ENCODE measurements at regions not wholly inside any gene's neighbourhood (a gene's known extent, or its start where the extent isn't known, plus 50 kb on each side); places are given as distances from the start of the nearest gene placed in this dataset.

DNA sequence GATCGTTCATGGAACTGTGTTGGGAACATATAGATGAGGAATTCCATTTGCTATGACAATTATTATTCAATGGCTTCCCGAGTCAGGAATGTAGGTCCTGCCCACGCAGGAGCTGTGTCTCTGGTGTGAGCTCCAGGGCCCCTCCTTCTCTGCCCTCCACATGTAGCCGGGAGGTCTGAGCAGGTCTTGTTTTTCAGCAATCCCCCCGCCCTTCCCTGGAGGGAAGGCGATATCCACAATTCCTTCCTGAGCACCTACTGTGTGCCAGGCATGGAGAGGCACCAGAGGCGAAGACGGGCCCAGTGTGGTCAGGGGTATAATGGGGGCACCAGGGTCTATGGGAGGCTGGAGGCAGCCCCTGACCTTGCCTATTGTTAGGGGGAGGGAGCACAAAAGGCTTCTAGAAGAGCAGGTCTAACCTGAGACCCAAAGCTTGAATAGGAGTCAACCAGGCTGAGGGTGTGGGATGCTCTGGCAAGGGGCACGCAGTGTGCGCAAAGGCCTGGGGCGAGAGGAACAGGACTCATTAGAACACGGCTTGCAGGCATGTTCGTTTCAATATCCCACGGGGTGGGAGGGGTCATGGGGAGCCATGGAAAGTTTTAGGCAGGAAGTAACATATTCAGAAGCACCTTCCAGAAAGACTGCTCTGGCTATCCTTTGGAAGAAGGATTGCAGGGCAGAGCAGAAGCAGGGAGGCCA, 154.9 kb downstream of the C9orf50 start:
- ATAC-seq = no peak; the same call in 2 of the 3 replicates
- TF ChIP-seq ZFP30 (CRISPR knock-in tag; IDR thresholded peaks at IDR 0.05) (no peak), RARB (CRISPR knock-in tag; IDR thresholded peaks at IDR 0.05) (no peak), OSR1 (CRISPR knock-in tag; IDR thresholded peaks at IDR 0.05) (no peak), PPARA (CRISPR knock-in tag; IDR thresholded peaks at IDR 0.05; ENCODE audit: borderline replicate concordance) (no peak), ISL1 (CRISPR knock-in tag; IDR thresholded peaks at IDR 0.05) (no peak), BACH2 (CRISPR knock-in tag; IDR thresholded peaks at IDR 0.05; ENCODE audit: borderline replicate concordance) (no peak), ZFP3 (CRISPR knock-in tag; IDR thresholded peaks at IDR 0.05) (no peak), ZNF565 (CRISPR knock-in tag; conservative IDR thresholded peaks at IDR 0.05; ENCODE audit: low read depth) (no peak), ARNTL (CRISPR knock-in tag; IDR thresholded peaks at IDR 0.05; ENCODE audit: borderline replicate concordance, low read depth) (no peak), ESRRG (CRISPR knock-in tag; IDR thresholded peaks at IDR 0.05) (no peak), CSDC2 (CRISPR knock-in tag; IDR thresholded peaks at IDR 0.05) (no peak), GLIS3 (CRISPR knock-in tag; IDR thresholded peaks at IDR 0.05) (no peak)
- TF ChIP-seq, protein P1, sequence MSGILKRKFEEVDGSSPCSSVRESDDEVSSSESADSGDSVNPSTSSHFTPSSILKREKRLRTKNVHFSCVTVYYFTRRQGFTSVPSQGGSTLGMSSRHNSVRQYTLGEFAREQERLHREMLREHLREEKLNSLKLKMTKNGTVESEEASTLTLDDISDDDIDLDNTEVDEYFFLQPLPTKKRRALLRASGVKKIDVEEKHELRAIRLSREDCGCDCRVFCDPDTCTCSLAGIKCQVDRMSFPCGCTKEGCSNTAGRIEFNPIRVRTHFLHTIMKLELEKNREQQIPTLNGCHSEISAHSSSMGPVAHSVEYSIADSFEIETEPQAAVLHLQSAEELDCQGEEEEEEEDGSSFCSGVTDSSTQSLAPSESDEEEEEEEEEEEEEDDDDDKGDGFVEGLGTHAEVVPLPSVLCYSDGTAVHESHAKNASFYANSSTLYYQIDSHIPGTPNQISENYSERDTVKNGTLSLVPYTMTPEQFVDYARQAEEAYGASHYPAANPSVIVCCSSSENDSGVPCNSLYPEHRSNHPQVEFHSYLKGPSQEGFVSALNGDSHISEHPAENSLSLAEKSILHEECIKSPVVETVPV (CRISPR knock-in tag; IDR thresholded peaks at IDR 0.05) = no peak
- TF ChIP-seq, protein P2, sequence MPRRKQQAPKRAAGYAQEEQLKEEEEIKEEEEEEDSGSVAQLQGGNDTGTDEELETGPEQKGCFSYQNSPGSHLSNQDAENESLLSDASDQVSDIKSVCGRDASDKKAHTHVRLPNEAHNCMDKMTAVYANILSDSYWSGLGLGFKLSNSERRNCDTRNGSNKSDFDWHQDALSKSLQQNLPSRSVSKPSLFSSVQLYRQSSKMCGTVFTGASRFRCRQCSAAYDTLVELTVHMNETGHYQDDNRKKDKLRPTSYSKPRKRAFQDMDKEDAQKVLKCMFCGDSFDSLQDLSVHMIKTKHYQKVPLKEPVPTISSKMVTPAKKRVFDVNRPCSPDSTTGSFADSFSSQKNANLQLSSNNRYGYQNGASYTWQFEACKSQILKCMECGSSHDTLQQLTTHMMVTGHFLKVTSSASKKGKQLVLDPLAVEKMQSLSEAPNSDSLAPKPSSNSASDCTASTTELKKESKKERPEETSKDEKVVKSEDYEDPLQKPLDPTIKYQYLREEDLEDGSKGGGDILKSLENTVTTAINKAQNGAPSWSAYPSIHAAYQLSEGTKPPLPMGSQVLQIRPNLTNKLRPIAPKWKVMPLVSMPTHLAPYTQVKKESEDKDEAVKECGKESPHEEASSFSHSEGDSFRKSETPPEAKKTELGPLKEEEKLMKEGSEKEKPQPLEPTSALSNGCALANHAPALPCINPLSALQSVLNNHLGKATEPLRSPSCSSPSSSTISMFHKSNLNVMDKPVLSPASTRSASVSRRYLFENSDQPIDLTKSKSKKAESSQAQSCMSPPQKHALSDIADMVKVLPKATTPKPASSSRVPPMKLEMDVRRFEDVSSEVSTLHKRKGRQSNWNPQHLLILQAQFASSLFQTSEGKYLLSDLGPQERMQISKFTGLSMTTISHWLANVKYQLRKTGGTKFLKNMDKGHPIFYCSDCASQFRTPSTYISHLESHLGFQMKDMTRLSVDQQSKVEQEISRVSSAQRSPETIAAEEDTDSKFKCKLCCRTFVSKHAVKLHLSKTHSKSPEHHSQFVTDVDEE (CRISPR knock-in tag; IDR thresholded peaks at IDR 0.05) = no peak
- TF ChIP-seq, protein P3, sequence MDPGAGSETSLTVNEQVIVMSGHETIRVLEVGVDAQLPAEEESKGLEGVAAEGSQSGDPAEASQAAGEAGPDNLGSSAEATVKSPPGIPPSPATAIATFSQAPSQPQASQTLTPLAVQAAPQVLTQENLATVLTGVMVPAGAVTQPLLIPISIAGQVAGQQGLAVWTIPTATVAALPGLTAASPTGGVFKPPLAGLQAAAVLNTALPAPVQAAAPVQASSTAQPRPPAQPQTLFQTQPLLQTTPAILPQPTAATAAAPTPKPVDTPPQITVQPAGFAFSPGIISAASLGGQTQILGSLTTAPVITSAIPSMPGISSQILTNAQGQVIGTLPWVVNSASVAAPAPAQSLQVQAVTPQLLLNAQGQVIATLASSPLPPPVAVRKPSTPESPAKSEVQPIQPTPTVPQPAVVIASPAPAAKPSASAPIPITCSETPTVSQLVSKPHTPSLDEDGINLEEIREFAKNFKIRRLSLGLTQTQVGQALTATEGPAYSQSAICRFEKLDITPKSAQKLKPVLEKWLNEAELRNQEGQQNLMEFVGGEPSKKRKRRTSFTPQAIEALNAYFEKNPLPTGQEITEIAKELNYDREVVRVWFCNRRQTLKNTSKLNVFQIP (CRISPR knock-in tag; IDR thresholded peaks at IDR 0.05; ENCODE audit: borderline replicate concordance, low read depth) = no peak
- TF ChIP-seq, protein P4, sequence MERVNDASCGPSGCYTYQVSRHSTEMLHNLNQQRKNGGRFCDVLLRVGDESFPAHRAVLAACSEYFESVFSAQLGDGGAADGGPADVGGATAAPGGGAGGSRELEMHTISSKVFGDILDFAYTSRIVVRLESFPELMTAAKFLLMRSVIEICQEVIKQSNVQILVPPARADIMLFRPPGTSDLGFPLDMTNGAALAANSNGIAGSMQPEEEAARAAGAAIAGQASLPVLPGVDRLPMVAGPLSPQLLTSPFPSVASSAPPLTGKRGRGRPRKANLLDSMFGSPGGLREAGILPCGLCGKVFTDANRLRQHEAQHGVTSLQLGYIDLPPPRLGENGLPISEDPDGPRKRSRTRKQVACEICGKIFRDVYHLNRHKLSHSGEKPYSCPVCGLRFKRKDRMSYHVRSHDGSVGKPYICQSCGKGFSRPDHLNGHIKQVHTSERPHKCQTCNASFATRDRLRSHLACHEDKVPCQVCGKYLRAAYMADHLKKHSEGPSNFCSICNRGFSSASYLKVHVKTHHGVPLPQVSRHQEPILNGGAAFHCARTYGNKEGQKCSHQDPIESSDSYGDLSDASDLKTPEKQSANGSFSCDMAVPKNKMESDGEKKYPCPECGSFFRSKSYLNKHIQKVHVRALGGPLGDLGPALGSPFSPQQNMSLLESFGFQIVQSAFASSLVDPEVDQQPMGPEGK (CRISPR knock-in tag; IDR thresholded peaks at IDR 0.05; ENCODE audit: borderline replicate concordance) = no peak

DNA sequence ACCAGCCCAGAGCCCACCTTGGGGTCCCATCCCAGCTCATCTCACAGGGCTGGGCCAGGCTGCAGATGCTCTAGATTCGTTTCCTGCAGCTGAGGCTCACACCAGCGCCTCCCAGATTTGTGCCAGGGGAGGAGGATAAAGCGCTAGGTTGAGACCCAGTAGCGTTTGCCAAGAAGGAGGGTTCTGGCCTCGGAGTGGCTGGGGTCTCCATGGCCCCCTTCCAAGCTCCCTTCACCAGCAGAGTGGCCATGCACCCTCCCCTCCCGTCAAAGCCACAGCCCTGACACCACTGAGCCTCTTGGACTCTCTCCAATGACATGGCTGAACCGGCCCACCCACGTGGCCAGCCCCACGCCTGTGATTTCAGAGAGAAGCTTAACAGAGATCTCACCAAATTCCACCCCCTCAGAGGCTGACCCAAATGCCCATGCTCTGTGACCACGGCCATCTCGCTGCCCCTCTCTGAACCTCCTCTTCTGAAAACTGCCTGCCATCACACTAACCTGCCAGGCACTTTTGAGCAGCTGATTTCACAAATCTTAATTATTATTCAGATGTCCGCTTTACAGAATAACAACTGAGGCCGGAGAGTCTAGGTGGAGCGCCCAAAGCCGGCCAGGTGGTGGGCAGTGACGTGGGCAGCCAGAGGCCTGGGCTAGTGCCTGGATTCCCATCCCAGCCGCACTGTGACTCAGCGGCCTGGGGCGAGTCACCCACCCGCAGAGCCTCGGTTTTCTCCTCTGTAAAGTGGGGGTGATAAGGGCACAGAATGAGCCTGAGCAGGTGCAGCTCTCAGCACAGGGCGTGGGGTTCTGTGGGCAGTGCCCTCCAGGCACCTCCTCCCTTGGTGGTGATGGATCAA, 155.7 kb downstream of the C9orf50 start:
- TF ChIP-seq RARB (CRISPR knock-in tag; IDR thresholded peaks at IDR 0.05) = no peak
- no peak for TF ChIP-seq ZC3H10 (CRISPR knock-in tag; IDR thresholded peaks at IDR 0.05)
- TF ChIP-seq, protein P2 (CRISPR knock-in tag; IDR thresholded peaks at IDR 0.05) = no peak
- TF ChIP-seq ZNF70 (CRISPR knock-in tag; IDR thresholded peaks at IDR 0.05) = no peak
- peak; percentile 8; the same call in 2 of the 3 replicates for ATAC-seq

All from SK-N-SH treated with all-trans-retinoic acid at 6 μM for 48 hours (cell line).